HepG2 (cell line): ENCODE measurements at regions not wholly inside any gene's neighbourhood (a gene's known extent, or its start where the extent isn't known, plus 50 kb on each side); places are given as distances from the start of the nearest gene placed in this dataset.

Experiments used
- ATAC-seq: fragments of 200-7000 bp; cut with Tn5 transposase; 3 replicates; pipeline ENCODE4 v1.9.1; 2020; ENCODE audit warnings: mild to moderate bottlenecking, moderate library complexity
- BruUV-seq: library from RNA; stranded (reverse); fragments of 400-500 nt; replicated peaks from 2 replicates; lab custom pipeline; 2021; lab: Mats Ljungman, UMichigan
- CTCF ChIA-PET: fragments of 300-600 bp; formaldehyde crosslinking; extraction: SDS; loops from one replicate; lab custom pipeline; 2021; ENCODE audit warnings: low total read pairs, inconsistent platforms, low intra/inter-chr PET ratio; lab: Yijun Ruan, JAX
- POLR2A ChIA-PET: fragments of 350-600 bp; sonication (Branson Sonifier 250); formaldehyde crosslinking; loops from one replicate; lab custom pipeline; 2020; ENCODE audit warnings: antibody characterized with exemption, inconsistent platforms; lab: Yijun Ruan, JAX
- DNase-seq: peaks from one replicate; pipeline ENCODE4 v3.0.0-alpha.2; 2015; ENCODE audit warnings: low spot score
- FAIRE-seq: peaks from 3 replicates; lab custom pipeline; 2011; peaks lifted over from hg19 to GRCh38; lab: Jason Lieb, UNC
- H2AFZ ChIP-seq: one replicate; pipeline ENCODE4 v1.6.1; 2011; ENCODE audit warnings: low read length, inconsistent platforms
- H3K27ac ChIP-seq: fragments of 300-600 bp; 3 replicates; pipeline ENCODE4 v1.8.0; 2011; ENCODE audit warnings: mixed run types, mild to moderate bottlenecking, mixed read lengths, low read length, inconsistent platforms; ENCODE audit not compliant: insufficient read depth; ENCODE audit errors: extremely low read length
- H3K27me3 ChIP-seq, 2 experiments: fragments of 200-600 bp in 1 of 2; 2 replicates in 1 of 2; 3 replicates in 1 of 2; pipeline versions ENCODE4 v1.6.0 to v1.8.0; 2011; ENCODE audit warnings: low read length in 2 of 2, mild to moderate bottlenecking in 2 of 2, moderate library complexity in 2 of 2, inconsistent platforms in 1 of 2; ENCODE audit not compliant: insufficient read depth in 2 of 2, control insufficient read depth in 1 of 2
- H3K36me3 ChIP-seq, 2 experiments: fragments of 200-600 bp in 1 of 2; replicated peaks in 1 of 2; 2 replicates in 1 of 2; 3 replicates in 1 of 2; pipeline versions ENCODE4 v1.5.1 to v1.8.0; 2011; ENCODE audit warnings: low read length in 2 of 2, inconsistent platforms in 1 of 2; ENCODE audit not compliant: insufficient read depth in 2 of 2, control insufficient read depth in 1 of 2
- H3K4me1 ChIP-seq: 2 replicates; pipeline ENCODE4 v1.5.1; 2012; ENCODE audit warnings: low read length, inconsistent platforms; ENCODE audit not compliant: insufficient read depth
- H3K4me2 ChIP-seq: 2 replicates; pipeline ENCODE4 v1.6.0; 2011; ENCODE audit warnings: low read depth, low read length, inconsistent platforms
- H3K4me3 ChIP-seq, 3 experiments: fragments of 200-600 bp in 1 of 3; sonication (generic), shearing (Covaris generic) in 1 of 3; replicated peaks in 1 of 3; 2 replicates each; pipeline ENCODE4 v1.5.1; 2011 to 2016; ENCODE audit warnings: low read length in 3 of 3, inconsistent platforms in 2 of 3, low read depth in 2 of 3, mild to moderate bottlenecking in 2 of 3, control low read depth in 1 of 3, mixed read lengths in 1 of 3; ENCODE audit not compliant: insufficient read depth in 1 of 3
- H3K79me2 ChIP-seq: one replicate; pipeline ENCODE4 v1.6.1; 2011; ENCODE audit warnings: low read length, inconsistent platforms; ENCODE audit not compliant: insufficient read depth
- H3K9ac ChIP-seq: 2 replicates; pipeline ENCODE4 v1.6.0; 2011; ENCODE audit warnings: mild to moderate bottlenecking, low read depth, low read length, inconsistent platforms; ENCODE audit not compliant: insufficient read depth
- H3K9me3 ChIP-seq: 2 replicates; pipeline ENCODE4 v1.5.1; 2012; ENCODE audit warnings: mild to moderate bottlenecking, low read length
- H4K20me1 ChIP-seq: 2 replicates; pipeline ENCODE4 v1.6.0; 2011; ENCODE audit warnings: inconsistent platforms, mild to moderate bottlenecking, low read length, moderate library complexity; ENCODE audit not compliant: insufficient read depth
- AGO2 ChIP-seq: fragments of 200-400 bp; formaldehyde crosslinking; optimal IDR thresholded peaks from 2 replicates; pipeline ENCODE3; 2017; ENCODE audit warnings: mild to moderate bottlenecking, low read depth, low read length, moderate library complexity
- ZNF142 ChIP-seq: sonication (generic); formaldehyde crosslinking; IDR thresholded peaks from 2 replicates; pipeline ENCODE4 v1.4.0; 2020; ENCODE audit warnings: missing genetic modification reagents
- WGBS: methylation state at CpG from one replicate; pipeline ENCODE4 v1.1.6; 2017; ENCODE audit warnings: low lambda C conversion rate; 5-methylcytosine and 5-hydroxymethylcytosine counted together
- in situ Hi-C: cut with HindIII; loops from 2 replicates; pipeline ENCODE4 v1.10.0; 2017; ENCODE audit warnings: low pct_unique_long_range_greater_than_20kb; ENCODE audit not compliant: extremely low pct_ligation_motif_present
- intact Hi-C: fragments of 100-400 bp; cut with micrococcal nuclease; formaldehyde crosslinking; loops from one replicate; pipeline ENCODE4 v1.10.0; 2022; ENCODE audit not compliant: unreplicated experiment
- TF ChIP-seq, protein P1 (sequence below): sonication (generic); formaldehyde crosslinking; IDR thresholded peaks from 2 replicates; pipeline ENCODE4 v1.4.0; 2020; ENCODE audit warnings: missing genetic modification reagents; ENCODE audit errors: not compliant biosample characterization

GRCh38 chr21:25133939-25134338 is 473.3 kb downstream of the MRPL39 start (continued):
- TF ChIP-seq ZNF142, result no peak
- TF ChIP-seq, protein P1, sequence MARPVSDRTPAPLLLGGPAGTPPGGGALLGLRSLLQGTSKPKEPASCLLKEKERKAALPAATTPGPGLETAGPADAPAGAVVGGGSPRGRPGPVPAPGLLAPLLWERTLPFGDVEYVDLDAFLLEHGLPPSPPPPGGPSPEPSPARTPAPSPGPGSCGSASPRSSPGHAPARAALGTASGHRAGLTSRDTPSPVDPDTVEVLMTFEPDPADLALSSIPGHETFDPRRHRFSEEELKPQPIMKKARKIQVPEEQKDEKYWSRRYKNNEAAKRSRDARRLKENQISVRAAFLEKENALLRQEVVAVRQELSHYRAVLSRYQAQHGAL, result no peak

GRCh38 chr21:25127811-25128210 is 479.5 kb downstream of the MRPL39 start:
- FAIRE-seq, result no peak
- in situ Hi-C loops (no loop called here), intact Hi-C loops (no loop called here)
- ChIA-PET CTCF (no interaction called here), POLR2A (no interaction called here)
- peaks cover 87% of the 10 kb centered on the region for H3K9me3 ChIP-seq
- no peak overlapping the region for H2AFZ ChIP-seq
- H3K4me2 ChIP-seq, result no peak overlapping the region
- no peaks in the 10 kb centered on the region for H3K36me3 ChIP-seq
- BruUV-seq, result no TSS peak
- no peak overlapping the region for H3K27ac ChIP-seq
- no peak for DNase-seq
- no peak for ATAC-seq
- H3K4me3 ChIP-seq, result no peak overlapping the region
- no peaks in the 10 kb centered on the region for H4K20me1 ChIP-seq
- no peak for TF ChIP-seq AGO2
- H3K9ac ChIP-seq, result no peak overlapping the region
- no peaks in the 10 kb centered on the region for H3K79me2 ChIP-seq
- no peaks in the 10 kb centered on the region for H3K4me1 ChIP-seq
- H3K27me3 ChIP-seq, result no peaks in the 10 kb centered on the region
- 3% methylated on average over 1 of the region's 1 CpG for WGBS
